ENCODE measurements at regions not wholly inside any gene's neighbourhood (a gene's known extent, or its start where the extent isn't known, plus 50 kb on each side); places are given as distances from the start of the nearest gene placed in this dataset.

- peak; percentile 83 to 95 for TF ChIP-seq CEBPB (IDR thresholded peaks at IDR 0.05)
- peak; percentile 24; the same call in 1 of the 3 replicates for TF ChIP-seq CTCF (IDR thresholded peaks at IDR 0.05)
- no peak for TF ChIP-seq NFE2L2 (conservative IDR thresholded peaks at IDR 0.05; ENCODE audit: low read length)
- TF ChIP-seq POLR2A (IDR thresholded peaks at IDR 0.05; ENCODE audit: low read length) = no peak
- TF ChIP-seq HDAC2 (IDR thresholded peaks at IDR 0.05) = no peak
Observed at GRCh38 chr3:16060358-16060852, 114.1 kb upstream of the GALNT15 start.
